ENCODE measurements at regions not wholly inside any gene's neighbourhood (a gene's known extent, or its start where the extent isn't known, plus 50 kb on each side); places are given as distances from the start of the nearest gene placed in this dataset.

GRCh38 chr4:100129774-100130173 lies 60.5 kb downstream of the DDIT4L start:
- DNase-seq (ENCODE audit: low read depth, low spot score) (no peak), FAIRE-seq (no peak)
- Histone ChIP-seq H3K4me1 (ENCODE audit: control insufficient read depth, extremely low read depth, insufficient read depth, low read length) (no peaks in the 10 kb centered on the region), H3K4me3 (replicated peaks in 1 of 3; ENCODE audit: insufficient read depth in 1 of 3, low read depth in 1 of 3, low read length in 3 of 3) (no peak overlapping the region), H3K27ac (ENCODE audit: insufficient read depth, low read depth, low read length) (no peak overlapping the region), H3K4me2 (ENCODE audit: insufficient read depth, low read length) (no peak overlapping the region), H3K9me3 (replicated peaks; ENCODE audit: control insufficient read depth, insufficient read depth, low read length) (no peaks in the 10 kb centered on the region), H3K9me1 (replicated peaks; ENCODE audit: control insufficient read depth, extremely low read depth, insufficient read depth, low read length) (no peaks in the 10 kb centered on the region), H3K27me3 (ENCODE audit: control insufficient read depth in 2 of 2, insufficient read depth in 2 of 2, low read length in 2 of 2) (no peaks in the 10 kb centered on the region), H2AFZ (ENCODE audit: low read depth, low read length) (no peak overlapping the region), H3K9ac (replicated peaks; ENCODE audit: extremely low read depth, insufficient read depth, low read length) (no peak overlapping the region), H3K79me2 (ENCODE audit: control insufficient read depth, insufficient read depth, low read length) (no peaks in the 10 kb centered on the region), H3K36me3 (ENCODE audit: control insufficient read depth in 2 of 2, extremely low read depth in 1 of 2, insufficient read depth in 2 of 2, low read length in 2 of 2) (no peaks in the 10 kb centered on the region), H4K20me1 (replicated peaks; ENCODE audit: control insufficient read depth, extremely low read depth, insufficient read depth, low read length) (no peaks in the 10 kb centered on the region)
- BruUV-seq (replicated peaks) = no TSS peak
- intact Hi-C loops (cut with micrococcal nuclease) = no loop called here
- dilution Hi-C loops (cut with MboI; ENCODE audit: extremely low pct_ligation_motif_present, low sequenced_read_pairs) = no loop called here
- POLR2A ChIA-PET = no interaction called here
- CTCF ChIA-PET = no interaction called here
- TF ChIP-seq POLR2AphosphoS5 (IDR thresholded peaks at IDR 0.05; ENCODE audit: insufficient read depth, low read depth, low read length) = no peak
- no peak for TF ChIP-seq GATA2 (IDR thresholded peaks at IDR 0.05; ENCODE audit: insufficient read depth, insufficient read length, low read depth, low read length)
- no peak for TF ChIP-seq MAX (IDR thresholded peaks at IDR 0.05; ENCODE audit: insufficient read depth, insufficient read length)
- no peak for TF ChIP-seq CTCF (IDR thresholded peaks at IDR 0.05; ENCODE audit: extremely low read depth in 1 of 2, insufficient read depth in 1 of 2, low read depth in 1 of 2, low read length in 2 of 2)
- no peak for TF ChIP-seq MYC (IDR thresholded peaks at IDR 0.05; ENCODE audit: low read depth, low read length)
- TF ChIP-seq POLR2A (IDR thresholded peaks at IDR 0.05; ENCODE audit: low read depth, low read length) = no peak
- TF ChIP-seq EZH2 (IDR thresholded peaks at IDR 0.05; ENCODE audit: borderline replicate concordance, low read depth, low read length, severe bottlenecking) = no peak
- no peak for TF ChIP-seq FOS (IDR thresholded peaks at IDR 0.05; ENCODE audit: borderline replicate concordance, insufficient read depth, low read length)
- TF ChIP-seq JUN (IDR thresholded peaks at IDR 0.05; ENCODE audit: borderline replicate concordance, insufficient read depth, insufficient read length, low read depth) = no peak
